HG03135 (cell line): ENCODE measurements at regions not wholly inside any gene's neighbourhood (a gene's known extent, or its start where the extent isn't known, plus 50 kb on each side); places are given as distances from the start of the nearest gene placed in this dataset.

ENCODE experiments used
- ATAC-seq: cut with Tn5 transposase; IDR thresholded peaks from one replicate; pipeline ENCODE4 v1.9.1; 2021; ENCODE audit warnings: mild to moderate bottlenecking, moderate library complexity; ENCODE audit not compliant: unreplicated experiment

- no peak for ATAC-seq
Observed at GRCh38 chr6:40011844-40012243, 77.6 kb upstream of the MOCS1 start.

- no peak for ATAC-seq
Observed at GRCh38 chr6:40000964-40001515, 66.8 kb upstream of the MOCS1 start.

- no peak for ATAC-seq
Observed at GRCh38 chr6:39999006-39999867, 65.0 kb upstream of the MOCS1 start.

DNA sequence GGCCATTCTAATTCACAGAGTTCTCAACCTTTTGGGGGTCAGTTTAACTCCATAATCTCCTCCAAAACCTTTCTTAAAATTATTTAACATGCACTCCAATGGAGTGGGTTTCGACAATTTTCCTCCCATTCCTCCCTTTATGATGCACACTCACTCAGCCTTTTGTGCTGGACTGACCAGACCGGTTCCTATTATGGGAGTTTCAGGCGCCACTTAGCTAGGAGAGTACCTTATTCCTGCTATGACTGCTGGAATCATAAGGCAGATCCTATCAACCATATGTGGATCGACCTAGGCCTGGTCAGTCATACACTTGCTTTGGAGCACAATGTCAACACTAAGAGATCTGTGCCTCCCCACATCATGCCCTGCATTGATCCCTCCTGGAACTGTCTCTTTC is 63.9 kb upstream of the MOCS1 start:
- ATAC-seq = no peak

- no peak for ATAC-seq
Observed at GRCh38 chr6:39997101-39997635, 62.9 kb upstream of the MOCS1 start.

DNA sequence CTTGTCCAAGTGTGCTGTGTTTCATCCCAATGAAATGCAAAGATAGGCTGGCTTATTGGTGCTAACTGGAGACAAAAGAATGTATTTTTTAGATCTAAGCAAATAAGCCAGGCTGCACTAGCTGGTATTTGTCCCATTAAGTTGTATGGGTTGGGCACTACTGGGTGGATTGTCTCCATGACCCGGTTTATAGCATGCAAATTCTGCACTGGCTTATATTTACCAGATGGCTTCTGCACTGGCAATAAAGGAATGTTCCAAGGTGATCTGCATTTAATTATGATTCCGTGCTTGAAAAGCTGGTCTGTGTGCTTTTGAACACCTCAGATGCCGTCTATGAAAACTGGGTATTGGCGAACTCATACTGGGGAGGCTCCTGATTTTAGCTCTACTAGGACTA is 61.4 kb upstream of the MOCS1 start:
- no peak for ATAC-seq

GRCh38 chr6:39992861-39993622 is 58.8 kb upstream of the MOCS1 start:
- ATAC-seq = no peak
